ENCODE measurements at regions not wholly inside any gene's neighbourhood (a gene's known extent, or its start where the extent isn't known, plus 50 kb on each side); places are given as distances from the start of the nearest gene placed in this dataset.
A peak's percentile ranks its signal among the peaks of the same experiment; 100 is the strongest.
"Not testable (repeated sequence)": the region's sequence is repeated elsewhere in the genome, so short reads cannot be mapped to it uniquely, and the experiment has no call there.

GRCh38 chr14:84432676-84433075 lies 1097.3 kb upstream of the FLRT2 start:
- DNase-seq (ENCODE audit: low spot score): no peak

GRCh38 chr14:84433961-84434360 lies 1096.0 kb upstream of the FLRT2 start:
- DNase-seq (ENCODE audit: low spot score): no peak

GRCh38 chr14:84435820-84436324 lies 1094.1 kb upstream of the FLRT2 start:
- no peak for DNase-seq (ENCODE audit: low spot score)

GRCh38 chr14:84436528-84436927 lies 1093.4 kb upstream of the FLRT2 start:
- no peak for DNase-seq (ENCODE audit: low spot score)

- DNase-seq (ENCODE audit: low spot score): peak; percentile 54
These were observed 1087.4 kb upstream of the FLRT2 start for GRCh38 chr14:84442521-84442920.

GRCh38 chr14:84445486-84445885 lies 1084.5 kb upstream of the FLRT2 start:
- DNase-seq (ENCODE audit: low spot score): no peak

GRCh38 chr14:84446250-84446649 lies 1083.7 kb upstream of the FLRT2 start:
- DNase-seq (ENCODE audit: low spot score): no peak

- no peak for DNase-seq (ENCODE audit: low spot score)
These were observed 1076.5 kb upstream of the FLRT2 start for GRCh38 chr14:84453307-84453950.

GRCh38 chr14:84454114-84454513 lies 1075.8 kb upstream of the FLRT2 start:
- no peak for DNase-seq (ENCODE audit: low spot score)

GRCh38 chr14:84456946-84457345 lies 1073.0 kb upstream of the FLRT2 start:
- DNase-seq (ENCODE audit: low spot score): no peak

GRCh38 chr14:84458881-84459280 lies 1071.1 kb upstream of the FLRT2 start:
- peak; percentile 75 for DNase-seq (ENCODE audit: low spot score)

GRCh38 chr14:84465880-84466279 lies 1064.1 kb upstream of the FLRT2 start:
- DNase-seq (ENCODE audit: low spot score): no peak

GRCh38 chr14:84468153-84468552 lies 1061.8 kb upstream of the FLRT2 start:
- no peak for DNase-seq (ENCODE audit: low spot score)

GRCh38 chr14:84477996-84478395 lies 1051.9 kb upstream of the FLRT2 start:
- DNase-seq (ENCODE audit: low spot score): no peak

GRCh38 chr14:84482256-84483071 lies 1047.5 kb upstream of the FLRT2 start:
- DNase-seq (ENCODE audit: low spot score): no peak

- DNase-seq (ENCODE audit: low spot score): no peak
These were observed 1046.9 kb upstream of the FLRT2 start for GRCh38 chr14:84483072-84483420.

- not testable (repeated sequence) for DNase-seq (ENCODE audit: low spot score)
These were observed 1045.7 kb upstream of the FLRT2 start for GRCh38 chr14:84484243-84484642.

GRCh38 chr14:84485036-84485435 lies 1044.9 kb upstream of the FLRT2 start:
- no peak for DNase-seq (ENCODE audit: low spot score)

- no peak for DNase-seq (ENCODE audit: low spot score)
These were observed 1039.9 kb upstream of the FLRT2 start for GRCh38 chr14:84490081-84490480.

GRCh38 chr14:84492685-84493084 lies 1037.3 kb upstream of the FLRT2 start:
- DNase-seq (ENCODE audit: low spot score): no peak

- DNase-seq (ENCODE audit: low spot score): no peak
These were observed 1036.2 kb upstream of the FLRT2 start for GRCh38 chr14:84493779-84494178.

- no peak for DNase-seq (ENCODE audit: low spot score)
These were observed 1033.3 kb upstream of the FLRT2 start for GRCh38 chr14:84496677-84497076.

GRCh38 chr14:84512823-84513222 lies 1017.1 kb upstream of the FLRT2 start:
- not testable (repeated sequence) for DNase-seq (ENCODE audit: low spot score)
